HK-2 (cell line): ENCODE measurements at regions not wholly inside any gene's neighbourhood (a gene's known extent, or its start where the extent isn't known, plus 50 kb on each side); places are given as distances from the start of the nearest gene placed in this dataset.
A peak's percentile ranks its signal among the peaks of the same experiment; 100 is the strongest.
"Not testable (repeated sequence)": the region's sequence is repeated elsewhere in the genome, so short reads cannot be mapped to it uniquely, and the experiment has no call there.

Source experiments
- DNase-seq: peaks from one replicate; pipeline ENCODE4 v3.0.0-alpha.2; 2018; ENCODE audit not compliant: unreplicated experiment

DNA sequence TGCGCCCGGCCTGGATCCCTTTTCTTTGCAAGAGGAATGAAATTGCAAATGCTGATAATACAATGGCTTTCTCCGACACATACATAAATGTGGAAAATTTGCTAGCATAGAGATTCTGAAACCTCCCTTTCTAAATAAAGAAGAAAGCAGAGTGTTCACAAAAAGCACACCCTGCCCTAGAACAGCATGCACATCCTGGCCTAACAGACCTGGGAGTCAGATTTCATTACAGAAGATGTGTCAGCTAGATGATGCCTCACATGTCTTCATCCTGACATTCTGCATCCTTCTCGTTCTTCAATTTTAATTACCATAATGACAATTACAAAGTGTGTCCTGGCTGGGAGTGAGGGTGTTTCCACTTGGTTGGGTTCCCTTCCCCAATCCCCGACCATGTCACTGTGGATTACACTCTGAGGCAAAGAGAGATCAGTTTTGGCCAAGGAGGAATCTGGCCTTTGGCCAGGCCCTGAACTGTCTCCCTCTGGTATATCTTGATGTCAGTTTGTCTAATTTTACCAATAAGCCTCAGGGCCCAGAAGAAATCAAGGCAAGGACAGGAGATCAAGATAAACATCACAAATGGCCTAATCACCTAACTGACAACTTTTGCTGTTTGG, 104.9 kb upstream of the SPATA12 start:
- DNase-seq, result no peak

DNA sequence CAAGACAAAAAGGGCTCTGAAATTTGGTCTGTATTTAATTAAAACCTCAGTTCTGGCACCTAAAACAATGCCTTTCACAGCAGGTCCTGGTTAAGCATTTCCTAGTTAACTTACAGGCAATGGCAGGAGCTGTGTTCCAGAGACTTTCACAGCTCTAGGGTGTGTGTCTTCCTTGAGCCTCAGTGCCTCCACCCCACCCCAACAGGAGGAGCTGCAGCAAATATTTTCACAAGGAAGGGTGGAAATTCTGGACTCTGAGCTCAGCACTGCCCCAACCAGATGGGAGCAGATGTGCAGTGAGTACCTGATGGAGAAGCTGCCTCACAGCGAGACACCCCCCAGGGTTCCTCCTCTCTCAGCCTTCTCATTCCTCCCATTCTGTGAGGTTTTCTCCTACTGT, 106.3 kb upstream of the SPATA12 start:
- no peak for DNase-seq

DNA sequence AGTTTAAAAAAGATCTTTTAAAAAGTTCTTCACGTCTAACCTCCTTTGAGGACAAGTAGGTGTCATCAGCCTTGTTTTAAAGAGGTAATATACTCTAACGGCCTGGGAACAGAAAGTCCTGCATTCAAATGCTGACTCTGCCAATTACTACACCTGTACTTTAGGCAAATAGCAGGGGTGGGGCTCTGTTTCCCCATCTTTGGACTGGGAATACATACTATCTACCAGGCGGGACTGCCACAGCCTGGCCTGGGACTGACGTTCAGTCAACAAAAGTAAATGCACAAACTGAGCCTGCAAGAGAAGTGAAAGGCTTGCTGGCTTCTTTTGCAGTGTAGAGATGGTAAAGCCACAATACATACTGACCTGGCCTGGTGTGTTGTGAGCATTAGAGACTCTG, 107.6 kb upstream of the SPATA12 start:
- no peak for DNase-seq

DNA sequence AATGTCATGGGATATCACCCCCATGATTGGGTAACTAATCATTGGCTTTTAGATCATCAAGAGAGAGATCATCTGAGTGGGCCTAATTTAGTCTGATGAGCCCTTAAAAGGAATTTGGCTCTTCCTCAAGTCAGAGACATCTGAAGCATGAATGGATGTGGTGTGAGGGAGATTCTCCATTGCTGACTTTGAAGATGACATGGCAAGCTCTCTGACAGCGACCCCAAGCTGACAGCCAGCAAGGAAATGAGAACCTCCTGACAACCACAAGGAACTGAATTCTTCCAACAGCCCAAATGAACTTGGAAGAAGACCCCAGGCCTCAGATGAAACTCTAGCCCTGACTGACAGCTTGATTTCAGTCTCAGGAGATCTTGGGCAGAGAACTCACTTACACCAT, 108.4 kb upstream of the SPATA12 start:
- no peak for DNase-seq

DNA sequence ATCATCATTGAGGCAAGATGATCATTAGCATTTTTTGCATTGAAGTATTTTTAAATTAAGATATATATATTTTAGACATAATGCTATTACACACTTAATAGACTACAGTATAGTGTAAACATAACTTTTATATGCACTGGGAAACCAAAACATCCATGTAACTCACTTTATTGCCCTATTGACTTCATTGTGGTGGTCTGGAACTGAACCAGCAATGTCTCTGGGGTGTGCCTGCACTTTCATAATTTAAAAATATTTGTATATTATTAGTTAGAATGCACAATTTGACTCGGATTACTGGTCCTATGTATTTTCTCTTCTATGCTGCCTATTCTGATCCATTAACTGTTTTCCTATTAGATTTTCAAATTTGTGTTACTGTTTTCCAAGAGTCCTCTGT, 109.1 kb upstream of the SPATA12 start:
- no peak for DNase-seq

DNA sequence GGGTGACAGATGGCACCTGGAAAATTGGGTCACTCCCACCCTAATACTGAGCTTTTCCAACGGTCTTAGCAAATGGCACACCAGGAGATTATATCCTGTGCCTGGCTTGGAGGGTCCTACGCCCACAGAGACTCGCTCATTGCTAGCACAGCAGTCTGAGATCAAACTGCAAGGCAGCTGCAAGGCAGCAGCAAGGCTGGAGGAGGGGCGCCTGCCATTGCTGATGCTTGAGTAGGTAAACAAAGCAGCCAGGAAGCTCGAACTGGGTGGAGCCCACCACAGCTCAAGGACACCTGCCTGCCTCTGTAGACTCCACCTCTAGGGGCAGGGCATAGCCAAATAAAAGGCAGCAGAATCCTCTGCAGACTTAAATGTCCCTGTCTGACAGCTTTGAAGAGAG, 115.1 kb upstream of the SPATA12 start:
- DNase-seq, result not testable (repeated sequence)

DNA sequence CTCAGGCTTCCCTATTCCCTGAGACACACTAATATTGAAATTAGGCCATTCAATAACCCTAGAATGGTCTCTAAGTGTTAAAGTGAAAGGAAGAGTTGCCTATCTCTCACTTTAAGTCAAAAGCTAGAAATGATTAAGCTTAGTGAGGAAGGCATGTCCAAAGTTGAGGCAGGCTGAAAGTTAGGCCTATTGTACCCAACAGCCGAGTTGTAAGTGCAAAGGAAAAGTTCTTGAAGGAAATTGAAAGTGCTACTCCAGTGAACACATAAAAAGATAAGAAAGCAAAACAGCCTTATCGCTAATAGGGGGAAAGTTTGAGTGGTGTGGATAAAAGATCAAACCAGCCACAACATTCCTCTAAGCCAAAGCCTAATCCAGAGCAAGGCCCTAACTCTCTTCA, 117.9 kb upstream of the SPATA12 start:
- DNase-seq, result no peak

DNA sequence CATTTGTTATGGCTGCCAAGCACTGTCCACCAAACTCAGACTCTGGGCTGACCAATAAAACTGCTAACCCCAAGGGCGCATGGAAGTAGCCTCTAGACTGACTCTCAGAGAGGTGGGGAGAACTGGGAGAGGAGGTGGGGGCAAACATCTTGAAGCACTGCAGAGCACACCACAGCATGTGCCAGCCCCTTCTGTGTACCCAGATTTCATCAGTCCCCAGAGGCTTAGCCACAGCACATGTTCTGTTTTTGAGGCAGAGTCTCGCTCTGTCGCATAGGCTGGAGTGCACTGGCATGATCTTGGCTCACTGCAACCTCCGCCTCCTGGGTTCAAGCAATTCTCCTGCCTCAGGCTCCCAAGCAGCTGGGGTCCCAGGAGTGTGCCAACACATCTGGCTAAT, 119.5 kb upstream of the SPATA12 start:
- DNase-seq, result no peak

DNA sequence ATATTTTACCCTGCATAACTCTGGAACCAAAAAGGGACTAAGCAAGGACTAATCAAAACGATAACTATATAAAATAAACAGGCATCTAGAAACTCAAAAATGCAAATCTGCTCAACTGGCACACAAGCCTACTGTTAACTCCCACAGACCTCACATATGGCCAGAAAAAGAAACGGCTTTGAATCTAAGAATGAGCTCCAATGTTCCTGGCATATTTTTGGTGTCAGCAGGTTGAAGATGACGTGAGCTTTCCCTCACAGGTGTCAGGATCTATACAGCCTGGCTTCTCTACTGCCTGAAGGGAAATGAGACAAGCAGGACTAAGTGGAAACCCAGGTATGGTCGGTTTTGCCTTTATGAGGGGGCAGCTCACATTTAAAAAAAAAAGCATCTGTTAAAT, 120.1 kb upstream of the SPATA12 start:
- DNase-seq, result no peak

DNA sequence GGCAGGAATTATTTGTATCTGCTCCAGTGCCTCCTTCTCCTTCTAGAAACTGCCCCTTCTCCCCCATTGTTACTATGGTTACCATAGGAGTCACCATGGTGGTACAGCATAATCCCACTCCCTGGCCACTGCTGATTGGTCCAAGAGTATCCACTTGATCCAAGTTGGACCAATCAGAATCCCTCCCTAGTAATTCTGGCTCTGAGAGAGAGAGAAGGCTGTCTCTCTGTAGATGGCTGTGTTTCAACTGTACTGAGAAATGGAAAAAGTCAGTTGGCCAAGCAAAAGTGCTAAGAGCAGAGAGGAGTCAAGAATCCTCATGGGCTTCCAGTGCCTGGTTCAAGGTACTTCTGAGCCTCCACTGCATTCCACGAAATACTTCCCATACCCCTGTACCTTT, 120.6 kb upstream of the SPATA12 start:
- DNase-seq, result no peak

DNA sequence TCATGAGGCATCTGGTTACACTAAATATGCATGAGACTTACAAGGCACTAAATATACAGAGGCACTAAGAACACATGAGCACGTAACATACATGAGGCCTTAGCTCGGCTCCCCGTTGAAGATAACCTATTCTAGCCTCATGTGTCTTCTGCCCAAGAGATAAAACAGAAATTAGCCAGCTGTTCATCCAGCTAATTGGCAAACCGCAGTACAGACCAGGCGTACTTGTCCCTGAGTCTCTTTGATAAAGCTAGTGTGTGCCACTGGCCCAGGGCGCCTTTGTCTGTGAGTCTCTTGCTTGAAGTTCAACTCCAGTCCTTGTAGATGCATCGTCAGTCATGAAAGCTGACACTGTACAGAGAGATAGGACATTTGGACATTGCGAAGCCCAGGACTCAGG, 121.9 kb upstream of the SPATA12 start:
- DNase-seq, result no peak

DNA sequence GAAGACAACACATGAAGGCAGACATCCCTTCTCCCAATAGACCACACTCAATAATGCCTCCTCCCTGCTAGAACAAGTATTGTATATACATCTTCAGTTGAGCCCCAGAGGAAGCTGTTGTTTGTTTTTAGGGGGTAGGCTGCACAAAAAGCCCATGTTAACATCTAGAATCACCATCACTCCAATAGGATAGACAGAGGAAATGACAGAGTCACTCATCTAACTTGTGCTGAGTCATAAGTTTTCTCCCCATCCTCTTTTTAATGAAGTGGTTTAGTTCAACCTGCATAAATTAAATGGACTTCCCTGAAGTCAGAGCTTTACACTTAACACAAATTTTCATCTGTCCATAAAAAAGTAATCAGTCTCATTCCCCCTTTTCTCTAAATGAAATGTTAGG, 122.9 kb upstream of the SPATA12 start:
- DNase-seq, result no peak

DNA sequence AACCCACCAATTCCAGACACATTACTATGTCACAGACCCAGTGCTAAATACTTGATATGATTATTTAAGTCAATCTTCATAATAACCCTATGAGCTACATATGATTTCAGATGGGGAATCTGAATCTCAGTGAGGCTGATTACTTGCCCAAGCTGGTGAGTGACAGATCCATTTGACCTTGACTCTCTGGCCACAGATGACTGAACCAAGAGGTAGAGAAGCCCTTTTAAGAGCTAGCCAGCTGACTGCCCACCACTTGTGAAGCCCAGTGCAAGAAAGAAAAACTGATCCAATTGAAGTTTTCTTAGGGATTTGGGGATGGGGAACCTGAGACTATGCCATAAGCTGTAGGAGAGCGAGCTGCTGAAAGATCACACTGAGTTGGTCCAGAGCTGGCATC, 124.7 kb upstream of the SPATA12 start:
- DNase-seq, result no peak

DNA sequence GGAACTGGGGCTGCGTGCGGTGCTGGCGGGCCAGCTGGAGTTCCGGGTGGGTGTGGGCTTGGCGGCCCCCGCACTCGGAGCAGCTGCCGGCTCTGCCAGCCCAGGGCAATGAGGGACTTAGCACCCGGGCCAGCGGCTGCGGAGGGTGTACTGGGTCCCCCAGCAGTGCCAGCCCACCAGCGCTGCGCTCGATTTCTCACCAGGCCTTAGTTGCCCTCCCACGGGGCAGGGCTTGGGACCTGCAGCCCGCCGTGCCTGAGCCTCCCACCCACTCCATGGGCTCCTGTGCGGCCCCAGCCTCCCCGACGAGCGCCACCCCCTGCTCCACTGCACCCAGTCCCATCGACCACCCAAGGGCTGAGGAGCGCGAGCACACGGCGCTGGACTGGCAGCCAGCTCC, 126.0 kb upstream of the SPATA12 start:
- DNase-seq, result not testable (repeated sequence)

DNA sequence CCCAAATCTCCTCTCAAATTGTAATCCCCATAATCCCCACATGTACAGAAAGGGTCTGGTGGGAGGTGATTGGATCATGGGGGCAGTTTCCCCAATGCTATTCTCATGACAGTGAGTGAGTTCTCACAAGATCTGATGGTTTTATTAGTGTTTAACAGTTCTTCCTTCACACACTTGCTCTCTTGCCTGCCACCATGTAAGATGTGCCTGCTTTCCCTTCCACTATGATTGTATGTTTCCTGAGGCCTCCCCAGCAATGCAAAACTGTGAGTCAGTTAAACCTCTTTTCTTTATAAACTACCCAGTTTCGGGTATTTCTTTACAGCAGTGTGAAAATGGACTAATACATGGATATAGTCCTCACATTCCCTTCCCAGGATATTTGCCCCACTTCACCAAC, 126.7 kb upstream of the SPATA12 start:
- no peak for DNase-seq

DNA sequence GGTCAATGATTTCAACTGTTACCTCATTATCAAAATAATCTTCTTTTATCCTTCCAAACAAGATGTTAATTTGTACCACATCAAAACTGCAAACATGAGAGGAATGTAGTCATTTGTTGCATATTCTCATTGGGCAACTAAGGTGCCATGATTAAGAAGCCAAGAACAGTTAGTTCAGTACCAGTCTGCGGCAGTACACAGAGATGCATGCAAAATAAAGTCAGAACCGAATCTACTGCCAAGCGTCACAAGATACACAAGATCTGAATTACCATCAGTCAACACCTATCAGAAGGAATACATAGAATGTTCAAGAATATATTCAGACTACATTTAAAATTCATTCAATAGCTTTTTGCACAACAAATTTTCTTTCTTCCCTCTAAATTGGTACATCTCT, 127.6 kb upstream of the SPATA12 start:
- no peak for DNase-seq

DNA sequence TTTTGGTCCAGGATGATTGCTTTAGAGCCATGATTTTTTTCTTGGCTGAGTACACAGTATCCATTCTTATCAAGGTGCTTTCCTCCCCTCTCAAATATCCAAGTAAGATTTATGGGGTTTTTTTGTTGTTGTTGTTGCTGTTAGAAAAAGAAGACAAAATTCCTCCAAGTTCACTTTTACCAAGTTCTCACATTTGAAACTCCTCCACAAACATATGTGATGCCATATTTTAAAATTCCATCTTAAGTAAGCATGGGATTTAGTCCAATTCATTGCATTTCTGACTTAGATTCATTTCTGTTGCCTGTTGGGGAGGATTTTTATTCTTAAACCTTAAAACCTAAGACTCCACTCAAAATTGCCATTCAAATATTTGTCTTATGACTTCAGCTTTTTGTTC, 128.6 kb upstream of the SPATA12 start:
- DNase-seq, result no peak

DNA sequence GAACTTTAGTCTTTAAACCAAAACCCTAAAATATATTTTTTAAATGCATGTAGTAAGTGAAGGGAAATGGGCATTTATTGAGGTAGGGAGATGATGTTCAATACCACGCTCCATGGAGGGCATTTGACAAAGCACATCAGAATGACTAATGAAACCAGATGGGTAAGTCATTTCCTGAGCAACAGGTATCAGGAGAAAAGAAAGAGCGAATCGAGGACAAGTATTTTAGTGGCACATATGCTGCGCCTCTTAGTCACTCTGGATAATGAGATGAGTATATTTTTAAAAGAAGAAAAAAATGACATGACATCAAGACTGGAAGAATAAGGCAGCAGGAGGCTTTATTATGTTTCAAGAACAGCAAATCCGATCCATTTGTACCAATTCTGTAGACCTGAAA, 129.0 kb upstream of the ARHGEF3 start:
- no peak for DNase-seq

DNA sequence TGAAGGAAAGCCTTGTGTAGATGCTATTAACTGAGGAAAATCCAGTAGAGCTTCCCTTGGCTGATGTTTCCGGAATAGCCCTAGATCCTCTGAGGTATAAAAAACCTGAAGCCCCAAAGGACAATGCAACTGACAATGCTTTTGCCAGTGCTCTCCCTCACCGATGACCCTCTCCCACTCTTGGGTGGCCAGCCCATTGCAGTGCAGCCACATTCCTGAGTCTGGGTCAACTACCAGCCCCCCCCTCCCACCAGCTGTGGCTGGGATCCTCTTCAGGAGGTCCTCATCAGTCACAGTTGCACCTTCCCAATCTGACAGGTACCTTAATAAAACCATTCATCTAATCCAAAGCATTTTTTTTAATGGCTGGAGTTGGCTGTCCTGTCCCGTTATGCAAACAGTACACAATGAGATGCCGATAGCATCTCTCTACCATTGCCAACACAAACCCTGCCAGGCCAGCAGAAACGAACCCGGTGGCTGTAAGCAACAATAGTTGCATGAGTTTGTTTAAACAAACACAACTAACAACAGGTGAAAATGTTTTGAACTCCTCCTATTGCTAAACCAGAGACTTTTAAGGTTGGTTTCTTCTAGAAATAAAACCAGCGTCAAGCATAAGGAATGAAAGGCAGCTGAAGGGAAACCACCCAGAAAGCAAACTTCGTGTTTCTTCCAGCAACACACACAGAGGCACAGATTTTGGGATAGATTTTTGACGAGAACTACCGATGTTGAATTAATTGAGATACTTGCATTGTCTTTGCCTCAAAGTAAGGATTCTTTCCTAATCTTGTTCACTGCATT, 128.3 kb upstream of the ARHGEF3 start:
- DNase-seq, result no peak

DNA sequence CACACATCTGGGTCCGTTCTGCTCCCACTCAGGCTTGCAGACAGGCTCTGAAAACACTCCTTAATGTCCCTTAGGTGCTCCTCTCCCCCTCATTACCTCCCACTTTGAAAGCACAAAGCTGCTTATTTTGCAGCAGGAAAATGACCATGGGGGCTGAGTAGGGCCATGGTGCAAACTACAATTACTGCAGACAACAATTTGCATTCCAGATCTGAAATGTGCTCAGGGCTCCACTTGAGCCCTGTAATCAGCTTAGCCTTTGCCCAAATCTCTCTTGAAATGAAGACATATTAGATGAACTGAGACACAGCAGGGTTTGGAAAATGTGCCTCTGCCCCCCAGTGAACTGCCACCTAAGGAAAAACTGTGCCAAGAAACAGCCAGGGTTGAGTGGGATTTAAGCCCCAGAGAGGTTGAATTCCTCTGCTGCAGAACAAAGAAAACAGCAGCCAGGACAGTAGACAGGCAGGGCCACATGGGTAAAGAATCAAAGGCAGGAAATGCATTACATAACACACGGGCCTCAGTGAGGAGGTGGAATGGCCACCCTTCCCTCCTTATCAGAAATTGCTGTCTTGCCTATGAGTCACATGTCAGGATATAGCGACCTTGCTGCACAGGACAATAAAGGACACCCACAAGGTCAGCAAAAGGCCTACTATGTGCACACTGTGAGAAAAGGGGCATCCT, 126.8 kb upstream of the ARHGEF3 start:
- no peak for DNase-seq

DNA sequence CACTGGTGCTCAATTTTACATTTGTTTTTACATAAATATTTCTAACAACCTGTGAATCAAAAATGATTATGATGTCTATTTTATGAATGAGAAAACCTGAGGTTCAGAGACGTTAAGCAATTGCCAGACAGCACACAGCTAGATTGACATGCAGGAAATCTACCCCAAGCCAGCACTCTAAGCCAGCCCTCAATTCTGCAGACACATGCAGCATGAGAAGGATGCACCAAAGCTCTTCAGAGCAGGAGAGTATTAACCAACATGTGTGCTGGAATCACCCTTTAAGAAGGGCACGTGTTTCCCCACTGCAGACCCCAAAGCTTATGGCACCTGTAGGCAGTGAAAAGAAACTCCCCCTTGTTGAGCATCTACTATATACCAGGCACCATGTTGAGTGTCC, 126.1 kb upstream of the ARHGEF3 start:
- DNase-seq, result no peak

DNA sequence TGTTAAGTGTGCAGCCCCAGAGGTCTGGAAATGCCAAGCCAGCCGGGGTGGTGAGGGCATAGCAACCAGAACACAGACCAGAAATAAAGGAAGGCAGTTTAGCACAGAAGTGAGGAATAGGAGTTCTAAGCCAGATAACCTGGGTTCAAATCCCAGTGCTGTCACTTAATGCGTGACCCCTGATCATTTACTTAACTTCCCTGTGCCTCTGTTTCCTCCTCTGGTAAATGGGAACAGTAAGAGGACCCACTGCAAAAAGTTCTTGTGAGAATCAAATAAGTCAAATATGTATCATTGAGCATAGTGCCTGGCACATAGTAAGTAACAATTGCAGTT, 125.2 kb upstream of the ARHGEF3 start:
- no peak for DNase-seq

DNA sequence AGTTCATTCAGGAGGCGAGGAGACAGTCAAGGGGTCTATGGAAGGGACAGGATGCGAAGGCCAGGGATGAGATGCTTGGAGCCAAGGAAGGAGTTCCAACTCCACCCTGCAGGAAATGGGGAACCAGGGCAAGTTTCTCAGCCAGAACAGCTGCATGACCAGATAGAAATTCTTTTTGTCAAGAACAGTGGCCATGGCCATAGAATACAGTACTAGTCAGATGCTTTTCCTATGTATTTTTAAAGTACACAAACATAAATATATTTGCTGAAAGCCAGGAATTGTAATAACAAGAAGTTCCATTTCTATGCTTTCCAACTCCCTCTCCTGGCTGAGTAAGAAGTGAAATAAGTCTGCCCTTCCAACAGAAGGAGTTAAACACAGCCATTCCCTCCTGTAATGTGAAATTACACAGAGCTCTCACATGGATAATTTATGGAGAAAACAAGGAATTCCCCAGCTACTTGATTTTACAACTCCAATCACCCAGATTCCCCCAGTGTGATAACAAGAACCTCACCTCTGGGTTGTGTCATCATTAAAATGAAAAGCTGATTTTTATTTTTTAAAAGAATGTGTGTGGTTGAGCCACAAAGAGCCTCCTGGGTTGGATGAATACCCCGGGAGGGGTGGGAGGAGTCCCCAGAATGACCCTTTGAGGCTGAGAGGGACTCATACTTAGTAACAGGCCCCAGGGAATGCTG, 124.6 kb upstream of the ARHGEF3 start:
- DNase-seq, result peak; percentile 30
